NCI-H187 (cell line): ENCODE measurements at regions not wholly inside any gene's neighbourhood (a gene's known extent, or its start where the extent isn't known, plus 50 kb on each side); places are given as distances from the start of the nearest gene placed in this dataset.
"Not testable (repeated sequence)": the region's sequence is repeated elsewhere in the genome, so short reads cannot be mapped to it uniquely, and the experiment has no call there.

Experiments
- DNase-seq, 2 experiments: peaks; one replicate each; lab custom pipeline; 2025; lab: John Stamatoyannopoulos, UW

DNA sequence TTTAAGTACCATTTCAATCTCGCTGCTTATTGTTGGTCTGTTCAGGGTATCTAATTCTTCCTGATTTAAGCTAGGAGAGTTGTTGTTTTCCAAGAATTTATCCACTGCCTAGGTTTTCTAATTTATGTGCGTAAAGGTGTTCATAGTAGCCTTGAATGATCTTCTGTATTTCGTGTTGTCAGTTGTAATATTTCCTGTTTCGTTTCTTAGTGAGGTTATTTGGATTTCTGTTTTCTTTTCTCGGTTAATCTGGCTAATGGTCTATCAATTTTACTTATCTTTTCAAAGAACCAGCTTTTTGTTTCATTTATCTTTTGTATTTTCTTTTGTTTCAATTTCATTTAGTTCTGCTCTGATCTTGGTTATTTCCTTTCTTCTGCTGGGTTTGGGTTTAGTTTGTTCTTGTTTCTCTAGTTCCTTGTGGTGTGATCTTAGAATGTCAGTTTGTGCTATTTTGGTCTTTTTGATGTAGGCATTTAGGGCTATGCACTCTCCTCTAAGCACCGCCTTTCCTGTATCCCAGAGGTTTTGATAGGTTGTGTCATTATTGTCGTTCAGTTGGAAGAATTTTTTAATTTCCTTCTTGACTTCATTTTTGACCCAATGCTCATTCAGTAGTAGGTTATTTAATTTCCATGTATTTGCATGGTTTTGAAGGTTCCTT, 92.5 kb upstream of the CSRP2 start:
- not testable (repeated sequence) for DNase-seq

- DNase-seq = no peak
These were observed 88.5 kb upstream of the CSRP2 start for GRCh38 chr12:76967181-76967885.

DNA sequence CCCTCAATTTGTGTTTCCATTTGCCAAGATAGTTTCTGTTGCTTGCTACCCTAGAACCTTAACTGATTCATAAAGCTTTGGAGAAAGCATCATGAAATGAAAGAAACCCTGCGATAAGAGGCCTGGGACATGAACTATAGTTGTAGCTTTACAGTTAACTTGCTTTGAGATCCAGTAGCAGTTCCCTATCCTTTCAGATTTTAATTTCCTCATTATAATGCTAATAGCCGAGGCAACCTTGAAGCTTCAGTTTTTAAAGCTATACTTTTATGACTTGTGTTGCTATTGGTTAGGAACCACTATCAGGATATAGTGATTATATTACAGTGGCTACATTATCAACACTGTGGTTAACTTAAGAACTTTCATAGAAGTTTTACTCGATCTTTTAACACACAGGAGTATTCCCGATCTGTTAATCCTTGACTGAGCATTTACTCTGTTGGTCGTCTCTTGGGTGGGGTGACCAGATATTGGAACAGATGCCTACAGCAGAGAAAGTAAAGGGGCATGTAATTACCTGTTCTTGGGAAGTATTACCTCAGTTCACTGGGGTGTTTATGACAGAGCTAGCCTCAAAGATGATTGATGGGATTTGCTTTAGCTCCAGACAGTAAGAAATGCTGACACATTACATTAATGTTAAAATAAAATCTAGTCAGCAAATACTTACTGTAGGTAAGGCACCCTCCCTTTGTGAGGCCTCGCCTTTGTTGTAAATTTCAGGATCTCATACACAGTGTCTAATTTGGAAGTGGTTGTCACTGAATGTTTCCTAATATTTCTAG, 86.2 kb upstream of the CSRP2 start:
- no peak for DNase-seq

DNA sequence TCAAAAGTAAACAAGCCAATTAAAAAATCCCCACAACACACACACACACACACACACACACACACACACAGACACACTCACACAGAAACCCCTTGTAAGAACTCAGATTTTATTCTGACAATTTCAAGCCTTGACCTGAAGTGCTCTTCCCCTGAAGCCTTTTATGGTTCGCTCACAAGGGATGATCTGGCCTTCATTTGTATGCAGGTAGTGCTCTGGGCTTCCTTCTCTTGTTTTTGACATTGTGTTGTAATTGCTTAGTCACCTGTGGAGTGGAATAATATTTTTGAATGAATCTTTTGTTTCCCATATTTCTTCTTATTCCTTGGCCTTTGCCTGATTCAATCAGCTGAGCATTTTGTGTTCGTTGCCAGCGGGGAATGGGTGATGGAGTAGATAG, 83.3 kb upstream of the CSRP2 start:
- peak in 1 of 2 experiments; percentile 9 for DNase-seq

DNA sequence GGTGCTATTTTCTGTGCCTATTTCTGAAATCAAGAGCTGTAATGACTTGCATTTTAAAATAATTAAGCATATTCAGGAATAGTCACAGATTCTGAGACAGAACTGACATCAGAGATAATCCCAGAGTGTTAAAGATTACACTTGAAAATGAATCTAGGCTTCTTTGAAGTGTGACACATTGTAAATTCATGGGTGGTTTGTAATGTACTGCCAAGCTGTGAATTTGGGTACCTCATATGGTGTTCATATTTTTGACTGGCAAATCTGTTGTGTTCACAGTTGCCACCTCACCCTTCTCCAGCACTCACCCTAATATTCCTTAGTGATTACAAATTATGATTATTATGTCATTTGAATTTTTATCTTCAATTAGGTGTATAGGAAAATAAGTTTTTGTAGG, 78.5 kb upstream of the CSRP2 start:
- DNase-seq = no peak

DNA sequence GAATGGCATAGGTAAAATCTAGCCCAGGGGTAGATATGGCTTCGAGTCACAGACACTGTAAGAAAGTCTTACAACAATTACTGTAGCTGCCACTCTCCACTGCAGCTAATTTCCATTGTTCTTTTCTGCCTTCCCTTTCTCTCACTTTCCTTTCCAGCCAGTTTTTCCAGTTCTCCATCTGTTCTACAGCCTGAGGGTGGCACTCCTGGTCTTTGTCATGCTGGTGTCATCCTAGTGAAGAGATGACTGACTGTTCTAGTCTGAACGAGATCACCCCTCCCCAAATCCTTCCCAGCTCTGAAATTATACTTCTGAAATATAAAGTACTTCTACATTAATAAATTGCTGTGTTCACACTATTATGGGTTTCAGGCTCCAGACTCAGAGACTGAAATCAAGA, 74.2 kb upstream of the CSRP2 start:
- no peak for DNase-seq

GRCh38 chr12:76948879-76949278, 70.1 kb upstream of the CSRP2 start:
- no peak for DNase-seq

GRCh38 chr12:76947304-76947703, 68.5 kb upstream of the CSRP2 start:
- DNase-seq = no peak

GRCh38 chr12:76946446-76946845, 67.6 kb upstream of the CSRP2 start:
- no peak for DNase-seq

- no peak for DNase-seq
These were observed 67.0 kb upstream of the CSRP2 start for GRCh38 chr12:76945867-76946266.

DNA sequence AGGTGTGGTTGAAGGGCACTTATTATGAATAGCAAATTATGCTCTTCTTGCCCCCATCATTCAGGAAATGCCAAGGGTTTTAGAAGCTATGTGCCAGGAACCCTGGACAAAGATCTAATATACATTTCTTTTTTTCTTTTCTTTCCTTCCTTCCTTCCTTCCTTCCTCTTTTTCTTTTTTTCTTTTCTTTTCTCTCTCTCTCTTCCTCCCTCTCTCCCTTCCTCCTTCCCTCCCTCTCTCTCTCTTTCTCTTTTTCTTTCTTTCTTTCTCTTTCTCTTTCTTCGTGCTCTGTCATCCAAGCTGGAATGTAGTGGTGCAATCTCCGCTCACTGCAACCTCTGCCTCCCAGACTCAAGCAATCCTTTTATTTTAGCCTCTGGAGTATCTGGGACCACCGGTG, 66.1 kb upstream of the CSRP2 start:
- no peak for DNase-seq

DNA sequence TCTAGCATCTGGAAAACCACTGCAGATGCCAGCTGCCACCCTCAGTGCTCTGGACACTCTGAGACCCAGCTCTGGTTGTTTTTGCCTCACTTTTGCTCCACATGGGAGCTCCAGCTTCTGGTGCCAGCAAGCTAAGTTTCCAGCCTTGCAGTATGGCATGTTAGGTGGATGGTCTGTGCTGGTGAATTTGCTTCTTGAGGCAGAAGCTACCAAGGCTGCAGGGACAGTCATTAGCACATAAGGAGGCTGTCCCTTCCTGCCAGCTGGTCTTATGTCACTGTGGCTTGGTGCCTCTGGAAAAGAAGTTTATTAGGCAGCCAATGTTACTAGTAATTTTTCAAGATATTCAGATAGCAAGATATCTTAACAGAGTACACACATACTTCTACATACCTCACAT, 64.2 kb upstream of the CSRP2 start:
- DNase-seq = no peak

- no peak for DNase-seq
These were observed 63.4 kb upstream of the CSRP2 start for GRCh38 chr12:76942267-76942666.

DNA sequence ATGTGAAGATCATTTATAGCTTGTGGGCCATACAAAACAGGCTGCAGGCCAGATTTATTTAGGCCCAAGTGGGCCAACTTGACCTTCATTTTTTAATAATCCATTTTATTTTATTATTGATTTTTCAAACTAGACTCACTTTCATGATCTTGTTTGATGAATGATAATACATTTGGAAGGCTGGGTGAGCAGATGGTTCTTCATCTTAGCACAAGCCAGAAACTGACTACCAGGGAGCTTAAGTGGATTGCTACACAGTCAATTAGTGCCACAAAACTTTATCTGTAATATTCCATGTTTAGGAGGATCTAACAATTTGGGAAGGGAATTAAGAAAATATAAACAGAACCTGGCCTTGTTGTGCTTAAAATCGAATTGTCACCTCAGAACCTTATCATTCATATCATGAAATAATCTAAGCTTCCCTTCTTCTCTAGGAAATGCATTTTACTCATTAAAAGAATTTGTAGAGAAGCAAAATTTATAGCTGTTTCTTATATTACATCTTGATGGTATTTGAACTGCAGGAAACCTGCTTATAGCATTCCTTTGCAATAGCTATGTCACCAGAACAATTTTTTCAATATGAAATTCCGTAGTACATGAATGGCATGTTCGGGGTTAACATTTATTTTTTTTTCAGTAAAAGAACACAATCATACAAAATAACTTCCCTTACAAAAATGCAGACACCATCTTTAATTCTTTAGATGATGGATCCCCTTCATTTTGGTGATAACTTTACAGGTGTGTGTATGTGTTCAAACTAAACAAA, 62.0 kb upstream of the CSRP2 start:
- DNase-seq = no peak

GRCh38 chr12:76939701-76940100, 60.9 kb upstream of the CSRP2 start:
- DNase-seq = no peak

DNA sequence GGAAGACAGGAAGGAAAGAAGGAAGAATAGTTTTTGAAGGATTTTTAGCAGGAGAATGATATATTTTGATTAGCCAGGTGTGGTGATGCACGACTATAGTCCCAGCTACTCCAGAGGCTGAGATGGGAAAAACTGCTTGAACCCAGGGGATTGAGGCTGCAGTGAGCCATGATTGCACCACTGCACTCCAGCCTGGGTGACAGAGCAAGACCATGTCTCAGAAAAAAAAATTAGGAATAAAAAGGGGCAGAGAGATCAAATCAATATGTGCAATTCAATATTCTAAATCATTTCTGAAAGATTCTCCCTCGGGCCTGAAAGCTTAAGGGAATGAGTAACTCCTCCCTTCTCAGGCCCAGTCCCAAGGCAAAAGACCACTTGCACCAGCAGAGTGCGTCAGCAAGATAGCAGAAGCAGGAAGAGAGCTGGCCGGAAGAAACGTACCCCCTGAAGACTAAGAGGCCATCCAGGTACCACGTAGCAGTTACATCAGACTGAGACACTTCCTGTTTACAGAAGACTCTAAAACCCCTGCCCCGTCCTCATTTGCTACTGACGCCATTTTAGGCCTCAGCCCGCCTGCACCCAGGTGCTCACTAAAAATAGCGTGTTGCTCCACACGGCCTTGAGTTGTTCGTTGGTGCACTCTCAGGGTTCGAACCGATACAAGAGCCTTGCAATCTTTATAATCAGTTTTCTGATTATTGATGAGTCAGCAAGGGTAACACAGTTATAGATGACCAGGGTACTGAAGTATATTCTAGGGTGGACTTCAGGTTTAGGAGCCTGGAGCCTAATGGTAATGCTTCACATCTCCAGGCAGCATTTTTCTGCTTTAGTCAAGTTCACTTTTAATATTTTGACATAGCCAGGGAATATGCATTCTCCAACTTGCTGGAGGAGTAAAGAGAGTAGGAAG, 57.7 kb upstream of the CSRP2 start:
- DNase-seq = no peak

- DNase-seq = not testable (repeated sequence)
These were observed 54.6 kb upstream of the CSRP2 start for GRCh38 chr12:76933392-76933791.

GRCh38 chr12:76929499-76929898, 50.7 kb upstream of the CSRP2 start:
- no peak for DNase-seq
